GM21515 (cell line): ENCODE measurements at regions not wholly inside any gene's neighbourhood (a gene's known extent, or its start where the extent isn't known, plus 50 kb on each side); places are given as distances from the start of the nearest gene placed in this dataset.

Experiments
- ATAC-seq: cut with Tn5 transposase; IDR thresholded peaks from one replicate; pipeline ENCODE4 v1.9.1; 2021; ENCODE audit not compliant: unreplicated experiment

DNA sequence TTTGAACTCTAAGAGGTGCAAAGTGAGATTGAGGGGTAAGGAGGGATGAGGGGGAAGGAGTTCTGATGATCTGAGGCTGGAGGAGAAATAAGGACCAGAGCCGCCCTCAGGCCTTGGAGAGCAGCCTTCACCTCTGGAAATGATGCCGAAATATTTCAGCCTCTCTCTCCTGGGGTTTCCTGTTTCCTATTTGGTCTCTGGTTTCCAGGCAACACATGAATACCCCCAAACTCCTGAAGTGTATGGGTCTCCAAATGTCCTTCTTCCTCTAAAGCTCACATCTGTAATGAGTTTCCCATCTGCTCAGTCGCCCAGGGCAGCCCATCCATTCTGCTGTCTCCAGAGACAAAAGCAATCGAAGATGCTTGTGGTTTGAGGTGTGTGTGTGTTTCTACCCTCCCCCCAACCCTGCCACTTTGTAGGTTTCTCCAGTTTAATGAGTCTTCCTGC, 52.0 kb upstream of the FAM20B start:
- ATAC-seq, result peak; percentile 38
